ENCODE measurements at regions not wholly inside any gene's neighbourhood (a gene's known extent, or its start where the extent isn't known, plus 50 kb on each side); places are given as distances from the start of the nearest gene placed in this dataset.

- Histone ChIP-seq H3K36me3 (ENCODE audit: control insufficient read depth, insufficient read depth, low read length) (no peaks in the 10 kb centered on the region), H3K27me3 (ENCODE audit: control insufficient read depth, insufficient read depth, low read length) (no peaks in the 10 kb centered on the region), H3K4me3 (ENCODE audit: low read depth, low read length) (no peak overlapping the region)
- no peak for DNase-seq (ENCODE audit: low read depth)
- TF ChIP-seq CTCF (IDR thresholded peaks at IDR 0.05; ENCODE audit: insufficient read depth, low read length, poor library complexity, severe bottlenecking), result no peak
These were observed 341.6 kb upstream of the SFSWAP start for GRCh38 chr12:131369094-131369845.

GRCh38 chr12:131370321-131370720, 340.6 kb upstream of the SFSWAP start:
- Histone ChIP-seq H3K4me3 (ENCODE audit: low read depth, low read length) (no peak overlapping the region), H3K27me3 (ENCODE audit: control insufficient read depth, insufficient read depth, low read length) (no peaks in the 10 kb centered on the region), H3K36me3 (ENCODE audit: control insufficient read depth, insufficient read depth, low read length) (no peaks in the 10 kb centered on the region)
- no peak for DNase-seq (ENCODE audit: low read depth)
- TF ChIP-seq CTCF (IDR thresholded peaks at IDR 0.05; ENCODE audit: insufficient read depth, low read length, poor library complexity, severe bottlenecking), result no peak

DNA sequence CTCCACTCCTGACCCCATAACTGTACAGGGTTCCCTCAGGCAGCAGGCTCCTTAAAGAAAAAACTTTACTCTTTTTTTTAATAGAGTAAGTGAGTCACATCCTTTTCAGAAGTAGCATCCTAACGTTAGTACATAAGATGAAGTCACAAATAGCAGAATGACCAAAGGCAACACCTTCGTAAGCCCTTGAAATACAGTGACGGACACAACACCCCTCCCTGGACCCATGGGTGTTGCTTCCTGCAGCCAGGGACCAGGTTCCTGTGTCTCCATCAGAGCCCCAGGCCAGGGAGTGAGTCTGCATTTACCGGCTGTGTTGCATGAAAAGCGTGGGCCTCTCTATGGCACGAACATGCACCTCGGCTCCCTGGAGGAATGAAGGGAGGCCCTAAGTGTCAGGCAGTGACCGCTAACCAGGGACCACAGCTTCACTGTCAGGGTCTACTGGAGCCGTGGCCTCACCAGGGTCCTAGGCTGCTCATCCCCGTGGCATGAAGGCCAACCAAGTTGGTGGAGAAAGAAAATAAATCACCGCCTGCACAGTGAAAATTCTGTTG, 340.0 kb upstream of the SFSWAP start:
- no peak for TF ChIP-seq CTCF (IDR thresholded peaks at IDR 0.05; ENCODE audit: insufficient read depth, low read length, poor library complexity, severe bottlenecking)
- Histone ChIP-seq H3K36me3 (ENCODE audit: control insufficient read depth, insufficient read depth, low read length) (no peaks in the 10 kb centered on the region), H3K4me3 (ENCODE audit: low read depth, low read length) (no peak overlapping the region), H3K27me3 (ENCODE audit: control insufficient read depth, insufficient read depth, low read length) (no peaks in the 10 kb centered on the region)
- no peak for DNase-seq (ENCODE audit: low read depth)

- no peaks in the 10 kb centered on the region for H3K36me3 ChIP-seq (ENCODE audit: control insufficient read depth, insufficient read depth, low read length)
- TF ChIP-seq CTCF (IDR thresholded peaks at IDR 0.05; ENCODE audit: insufficient read depth, low read length, poor library complexity, severe bottlenecking), result no peak
- no peak for DNase-seq (ENCODE audit: low read depth)
- H3K4me3 ChIP-seq (ENCODE audit: low read depth, low read length), result no peak overlapping the region
- no peaks in the 10 kb centered on the region for H3K27me3 ChIP-seq (ENCODE audit: control insufficient read depth, insufficient read depth, low read length)
These were observed 339.3 kb upstream of the SFSWAP start for GRCh38 chr12:131371401-131372170.

- no peak for DNase-seq (ENCODE audit: low read depth)
- Histone ChIP-seq H3K36me3 (ENCODE audit: control insufficient read depth, insufficient read depth, low read length) (no peaks in the 10 kb centered on the region), H3K4me3 (ENCODE audit: low read depth, low read length) (no peak overlapping the region), H3K27me3 (ENCODE audit: control insufficient read depth, insufficient read depth, low read length) (no peaks in the 10 kb centered on the region)
- no peak for TF ChIP-seq CTCF (IDR thresholded peaks at IDR 0.05; ENCODE audit: insufficient read depth, low read length, poor library complexity, severe bottlenecking)
These were observed 338.8 kb upstream of the SFSWAP start for GRCh38 chr12:131372171-131372475.
